H1 (cell line): ENCODE measurements at regions not wholly inside any gene's neighbourhood (a gene's known extent, or its start where the extent isn't known, plus 50 kb on each side); places are given as distances from the start of the nearest gene placed in this dataset.

ENCODE experiments used
- CEBPB ChIP-seq: IDR thresholded peaks from 2 replicates; pipeline ENCODE4 v1.6.1; 2012; ENCODE audit warnings: low read depth, low read length
- CTCF ChIP-seq, 3 experiments: IDR thresholded peaks; 1 replicate in 2 of 3; 2 replicates in 1 of 3; pipeline versions ENCODE4 v1.5.1 to v1.6.1; 2011; ENCODE audit warnings: low read length in 3 of 3, mild to moderate bottlenecking in 3 of 3, inconsistent platforms in 2 of 3, low read depth in 1 of 3, moderate library complexity in 1 of 3; ENCODE audit not compliant: insufficient read depth in 1 of 3; ENCODE audit errors: control extremely low read depth in 1 of 3
- EGR1 ChIP-seq: IDR thresholded peaks from 2 replicates; pipeline ENCODE4 v1.6.1; 2011; ENCODE audit warnings: low read depth, low read length, borderline replicate concordance
- NRF1 ChIP-seq: IDR thresholded peaks from 2 replicates; pipeline ENCODE4 v1.6.1; 2011; ENCODE audit warnings: mild to moderate bottlenecking, low read depth, low read length, improper control_type of control experiment
- POLR2A ChIP-seq, 2 experiments: IDR thresholded peaks; 1 replicate in 1 of 2; 2 replicates in 1 of 2; pipeline ENCODE4 v1.6.1; 2011; ENCODE audit warnings: low read depth in 2 of 2, low read length in 2 of 2, mild to moderate bottlenecking in 2 of 2; ENCODE audit errors: control extremely low read depth in 1 of 2
- POLR2AphosphoS5 ChIP-seq: IDR thresholded peaks from 2 replicates; pipeline ENCODE4 v1.6.1; 2011; ENCODE audit warnings: low read depth, low read length
- YY1 ChIP-seq: IDR thresholded peaks from 2 replicates; pipeline ENCODE4 v1.6.1; 2011; ENCODE audit warnings: low read depth, mild to moderate bottlenecking, low read length

GRCh38 chr6:169367507-169367906, 113.9 kb upstream of the THBS2 start:
- TF ChIP-seq CTCF (IDR thresholded peaks at IDR 0.05; ENCODE audit: control extremely low read depth in 1 of 3, insufficient read depth in 1 of 3, low read depth in 1 of 3, low read length in 3 of 3) = no peak
- TF ChIP-seq CEBPB = no peak
- TF ChIP-seq POLR2AphosphoS5 = no peak
- TF ChIP-seq POLR2A (IDR thresholded peaks at IDR 0.05; ENCODE audit: control extremely low read depth in 1 of 2, low read depth in 2 of 2, low read length in 2 of 2) = no peak
- no peak for TF ChIP-seq EGR1
- TF ChIP-seq YY1 = no peak
- no peak for TF ChIP-seq NRF1
